ENCODE measurements at regions not wholly inside any gene's neighbourhood (a gene's known extent, or its start where the extent isn't known, plus 50 kb on each side); places are given as distances from the start of the nearest gene placed in this dataset.

DNA sequence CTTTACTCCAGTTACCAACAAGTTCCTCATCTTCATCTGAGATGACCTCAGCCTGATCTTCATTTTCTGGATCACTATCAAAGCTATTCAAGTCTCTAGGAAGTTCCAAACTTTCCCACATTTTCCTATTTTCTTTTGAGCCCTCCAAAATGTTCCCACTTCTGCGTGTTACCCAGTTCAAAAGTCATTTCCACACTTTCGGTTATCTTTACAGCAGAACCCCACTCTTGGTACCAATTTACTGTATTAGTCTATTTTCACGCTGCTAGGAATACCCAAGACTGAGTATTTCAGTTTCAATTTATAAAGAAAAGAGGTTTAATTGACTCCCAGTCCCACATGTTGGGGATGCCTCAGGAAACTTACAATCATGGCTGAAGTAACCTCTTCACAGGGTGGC, 274.3 kb downstream of the FGF9 start:
- TF ChIP-seq, protein P1, sequence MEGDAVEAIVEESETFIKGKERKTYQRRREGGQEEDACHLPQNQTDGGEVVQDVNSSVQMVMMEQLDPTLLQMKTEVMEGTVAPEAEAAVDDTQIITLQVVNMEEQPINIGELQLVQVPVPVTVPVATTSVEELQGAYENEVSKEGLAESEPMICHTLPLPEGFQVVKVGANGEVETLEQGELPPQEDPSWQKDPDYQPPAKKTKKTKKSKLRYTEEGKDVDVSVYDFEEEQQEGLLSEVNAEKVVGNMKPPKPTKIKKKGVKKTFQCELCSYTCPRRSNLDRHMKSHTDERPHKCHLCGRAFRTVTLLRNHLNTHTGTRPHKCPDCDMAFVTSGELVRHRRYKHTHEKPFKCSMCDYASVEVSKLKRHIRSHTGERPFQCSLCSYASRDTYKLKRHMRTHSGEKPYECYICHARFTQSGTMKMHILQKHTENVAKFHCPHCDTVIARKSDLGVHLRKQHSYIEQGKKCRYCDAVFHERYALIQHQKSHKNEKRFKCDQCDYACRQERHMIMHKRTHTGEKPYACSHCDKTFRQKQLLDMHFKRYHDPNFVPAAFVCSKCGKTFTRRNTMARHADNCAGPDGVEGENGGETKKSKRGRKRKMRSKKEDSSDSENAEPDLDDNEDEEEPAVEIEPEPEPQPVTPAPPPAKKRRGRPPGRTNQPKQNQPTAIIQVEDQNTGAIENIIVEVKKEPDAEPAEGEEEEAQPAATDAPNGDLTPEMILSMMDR (IDR thresholded peaks at IDR 0.05), result no peak
- TF ChIP-seq POLR2A (IDR thresholded peaks at IDR 0.05), result no peak

Measured in lower leg skin (tissue), 3 donors.